NT2/D1 (cell line): ENCODE measurements at regions not wholly inside any gene's neighbourhood (a gene's known extent, or its start where the extent isn't known, plus 50 kb on each side); places are given as distances from the start of the nearest gene placed in this dataset.

Experiments
- YY1 ChIP-seq: IDR thresholded peaks from 2 replicates; pipeline ENCODE4 v1.6.1; 2011; ENCODE audit not compliant: insufficient read length, insufficient read depth
- ZNF274 ChIP-seq: IDR thresholded peaks from 2 replicates; pipeline ENCODE4 v1.6.1; 2011; ENCODE audit warnings: mild to moderate bottlenecking, low read depth, low read length

DNA sequence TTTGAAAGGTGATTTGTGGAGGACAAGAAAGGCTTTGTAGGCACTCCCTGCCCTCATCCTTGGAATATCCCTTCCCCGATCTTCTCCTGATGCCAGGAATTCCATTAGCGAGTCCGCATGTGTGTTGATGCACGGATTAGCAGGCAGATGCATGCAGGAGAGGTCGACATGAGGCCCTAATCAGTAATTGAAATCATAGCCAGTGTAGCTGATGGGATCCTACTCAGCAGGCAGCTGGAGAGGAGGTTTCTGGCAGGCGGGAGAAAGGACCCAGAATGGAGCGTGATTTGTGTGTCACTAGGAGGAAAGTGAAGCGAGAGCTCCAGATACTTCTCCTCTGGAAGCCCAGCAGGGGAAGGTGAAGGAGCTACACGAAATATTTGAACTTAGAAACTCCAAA lies 196.3 kb upstream of the CDH11 start:
- TF ChIP-seq YY1 (no peak), ZNF274 (no peak)
